Sigmoid colon (tissue), 6 donors: ENCODE measurements at regions not wholly inside any gene's neighbourhood (a gene's known extent, or its start where the extent isn't known, plus 50 kb on each side); places are given as distances from the start of the nearest gene placed in this dataset.

Source experiments
- DNase-seq: peaks from one replicate; pipeline ENCODE4 v3.0.0-alpha.2; 2019
- H3K27ac ChIP-seq, 4 donors: fragments of 200-600 bp; sonication (generic); one replicate each; pipeline ENCODE4 v1.5.1; 2016 to 2019; ENCODE audit warnings: mild to moderate bottlenecking in 1 of 4
- H3K27me3 ChIP-seq, 3 donors: fragments of 200-600 bp; sonication (generic); one replicate each; pipeline ENCODE4 v1.5.1; 2019; ENCODE audit warnings: mild to moderate bottlenecking in 1 of 3
- H3K36me3 ChIP-seq, 4 donors: fragments of 200-600 bp; sonication (generic); one replicate each; pipeline ENCODE4 v1.5.1; 2016 to 2019
- H3K4me1 ChIP-seq, 4 donors: fragments of 200-600 bp; sonication (generic); one replicate each; pipeline ENCODE4 v1.5.1; 2017 to 2019
- H3K4me3 ChIP-seq, 4 donors: fragments of 200-600 bp; sonication (generic); one replicate each; pipeline ENCODE4 v1.5.1; 2017 to 2019; ENCODE audit warnings: mild to moderate bottlenecking in 2 of 4, moderate library complexity in 1 of 4
- H3K9me3 ChIP-seq, 4 donors: fragments of 200-600 bp in 3 of 4; sonication (generic) in 3 of 4; one replicate each; pipeline versions ENCODE4 v1.5.1 to v1.6.1; 2013 to 2019
- EP300 ChIP-seq, 4 donors: sonication (generic); formaldehyde crosslinking; IDR thresholded peaks; one replicate each; pipeline ENCODE4 v1.6.1; 2017; ENCODE audit warnings: antibody characterized with exemption in 4 of 4
- POLR2A ChIP-seq, 2 donors: fragments of 450-650 bp; IDR thresholded peaks; one replicate each; pipeline ENCODE4 v1.6.1; 2016; ENCODE audit warnings: antibody characterized with exemption in 2 of 2, mild to moderate bottlenecking in 2 of 2, moderate library complexity in 2 of 2
- POLR2AphosphoS5 ChIP-seq, 4 donors: sonication (generic); formaldehyde crosslinking; IDR thresholded peaks; one replicate each; pipeline ENCODE4 v1.6.1; 2017; ENCODE audit warnings: antibody characterized with exemption in 4 of 4
- WGBS, 2 donors: extraction: QIAGEN DNeasy Blood & Tissue Kit; methylation state at CpG; one replicate each; pipeline ENCODE4 v1.1.7; 2013; 5-methylcytosine and 5-hydroxymethylcytosine counted together
- intact Hi-C: fragments of 100-400 bp; cut with DNase I; formaldehyde crosslinking; loops from one replicate; pipeline ENCODE4 v1.15.1; 2023
- TF ChIP-seq, protein P1 (sequence below), 4 experiments: fragments of 450-650 bp in 3 of 4; fragments of 200-600 bp in 1 of 4; IDR thresholded peaks; one replicate each; pipeline ENCODE4 v1.5.1; 2016 to 2019; ENCODE audit warnings: antibody characterized with exemption in 4 of 4, mild to moderate bottlenecking in 3 of 4, moderate library complexity in 2 of 4
- donor health status: healthy with polysubstance abuse.
- donor health status: healthy.

DNA sequence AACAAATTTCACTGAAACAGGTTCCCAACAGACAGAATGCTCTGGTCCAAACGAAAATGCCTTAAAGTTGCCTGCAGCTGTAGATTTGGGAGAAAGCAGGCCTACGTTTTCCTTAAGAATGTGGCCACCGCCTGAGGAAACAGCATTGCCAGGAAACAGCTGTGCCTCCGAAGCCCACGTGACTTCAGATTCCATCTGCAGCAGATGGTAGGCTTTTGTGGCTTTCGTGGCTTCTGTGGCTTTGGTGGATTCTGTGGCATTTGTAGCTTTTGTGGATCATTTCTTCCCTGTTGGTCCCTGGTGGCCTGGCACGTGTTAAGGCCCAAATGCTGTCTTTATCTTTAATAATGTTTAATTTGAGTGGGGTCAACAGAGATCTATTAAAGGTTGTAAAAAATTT, 222.9 kb downstream of the TTLL2 start:
- Histone ChIP-seq H3K4me3 (no peak overlapping the region), H3K36me3 (no peaks in the 10 kb centered on the region), H3K27me3 (no peaks in the 10 kb centered on the region), H3K4me1 (peaks cover 0 to 35% (median 21%) of the 10 kb centered on the region in 4 donors), H3K27ac (no peak overlapping the region), H3K9me3 (no peaks in the 10 kb centered on the region)
- no peak for DNase-seq
- intact Hi-C loops: no loop called here
- TF ChIP-seq EP300 (IDR thresholded peaks at IDR 0.05): no peak
- peak in 1 of 4 donors; percentile 28 for TF ChIP-seq POLR2AphosphoS5 (IDR thresholded peaks at IDR 0.05)
- 38 to 72% methylated on average over 7 of the region's 7 CpGs for WGBS, 2 donors

DNA sequence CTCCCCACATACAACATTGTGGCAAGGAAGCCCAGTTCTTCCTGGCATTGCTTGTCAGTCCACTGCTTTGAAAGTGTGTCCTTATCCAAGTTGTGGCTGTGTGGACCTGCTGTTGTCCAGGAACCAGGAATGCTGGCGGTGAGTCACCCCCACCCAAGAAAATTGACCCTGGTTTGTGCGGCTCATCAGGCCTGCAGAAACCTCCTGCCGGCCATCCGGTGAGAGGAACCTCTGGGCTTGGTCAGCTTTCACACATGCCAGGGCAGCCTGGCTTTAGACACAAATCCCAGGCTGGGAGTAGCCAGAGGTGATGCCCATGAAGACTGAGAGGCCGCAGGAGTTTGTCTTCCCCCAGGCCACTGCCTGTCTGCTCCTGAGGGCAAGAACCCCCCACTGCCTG, 223.6 kb downstream of the TTLL2 start:
- Histone ChIP-seq H3K27ac (no peak overlapping the region), H3K27me3 (no peaks in the 10 kb centered on the region), H3K4me3 (no peak overlapping the region), H3K36me3 (no peaks in the 10 kb centered on the region), H3K9me3 (no peaks in the 10 kb centered on the region), H3K4me1 (peaks cover 0 to 32% (median 20%) of the 10 kb centered on the region in 4 donors)
- no peak for TF ChIP-seq POLR2AphosphoS5 (IDR thresholded peaks at IDR 0.05)
- no peak for TF ChIP-seq POLR2A (IDR thresholded peaks at IDR 0.05)
- TF ChIP-seq, protein P1, sequence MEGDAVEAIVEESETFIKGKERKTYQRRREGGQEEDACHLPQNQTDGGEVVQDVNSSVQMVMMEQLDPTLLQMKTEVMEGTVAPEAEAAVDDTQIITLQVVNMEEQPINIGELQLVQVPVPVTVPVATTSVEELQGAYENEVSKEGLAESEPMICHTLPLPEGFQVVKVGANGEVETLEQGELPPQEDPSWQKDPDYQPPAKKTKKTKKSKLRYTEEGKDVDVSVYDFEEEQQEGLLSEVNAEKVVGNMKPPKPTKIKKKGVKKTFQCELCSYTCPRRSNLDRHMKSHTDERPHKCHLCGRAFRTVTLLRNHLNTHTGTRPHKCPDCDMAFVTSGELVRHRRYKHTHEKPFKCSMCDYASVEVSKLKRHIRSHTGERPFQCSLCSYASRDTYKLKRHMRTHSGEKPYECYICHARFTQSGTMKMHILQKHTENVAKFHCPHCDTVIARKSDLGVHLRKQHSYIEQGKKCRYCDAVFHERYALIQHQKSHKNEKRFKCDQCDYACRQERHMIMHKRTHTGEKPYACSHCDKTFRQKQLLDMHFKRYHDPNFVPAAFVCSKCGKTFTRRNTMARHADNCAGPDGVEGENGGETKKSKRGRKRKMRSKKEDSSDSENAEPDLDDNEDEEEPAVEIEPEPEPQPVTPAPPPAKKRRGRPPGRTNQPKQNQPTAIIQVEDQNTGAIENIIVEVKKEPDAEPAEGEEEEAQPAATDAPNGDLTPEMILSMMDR (IDR thresholded peaks at IDR 0.05): no peak
- no peak for TF ChIP-seq EP300 (IDR thresholded peaks at IDR 0.05)
- 88 to 97% methylated on average over 5 of the region's 5 CpGs for WGBS, 2 donors
- intact Hi-C loops: no loop called here
- no peak for DNase-seq

DNA sequence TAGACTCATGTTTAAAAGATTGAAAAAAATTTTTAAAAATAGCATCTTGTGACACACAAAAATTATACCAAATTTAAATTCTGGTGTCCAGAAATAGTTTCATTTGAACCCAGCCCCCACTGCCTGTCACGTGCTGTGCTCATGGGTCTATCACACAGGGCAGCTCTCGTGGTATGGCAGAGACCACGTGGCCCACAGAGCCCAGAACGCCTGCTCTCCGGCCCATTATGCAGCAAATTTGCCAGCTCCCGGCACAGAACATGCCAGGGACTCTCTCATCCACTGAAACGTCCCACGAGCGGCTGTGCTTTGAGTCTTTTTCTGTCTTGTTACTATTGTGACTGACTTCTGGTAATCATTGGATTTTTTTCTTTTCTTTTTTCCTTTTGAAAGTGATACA, 224.3 kb downstream of the TTLL2 start:
- Histone ChIP-seq H3K4me1 (peaks cover 0 to 25% (median 16%) of the 10 kb centered on the region in 4 donors), H3K4me3 (no peak overlapping the region), H3K9me3 (no peaks in the 10 kb centered on the region), H3K27me3 (no peaks in the 10 kb centered on the region), H3K27ac (no peak overlapping the region), H3K36me3 (no peaks in the 10 kb centered on the region)
- WGBS, 2 donors: 90 to 92% methylated on average over 9 of the region's 9 CpGs
- intact Hi-C loops: no loop called here
- DNase-seq: no peak
- no peak for TF ChIP-seq EP300 (IDR thresholded peaks at IDR 0.05)
- TF ChIP-seq, protein P1 (IDR thresholded peaks at IDR 0.05): no peak
- TF ChIP-seq POLR2AphosphoS5 (IDR thresholded peaks at IDR 0.05): no peak
- no peak for TF ChIP-seq POLR2A (IDR thresholded peaks at IDR 0.05)

DNA sequence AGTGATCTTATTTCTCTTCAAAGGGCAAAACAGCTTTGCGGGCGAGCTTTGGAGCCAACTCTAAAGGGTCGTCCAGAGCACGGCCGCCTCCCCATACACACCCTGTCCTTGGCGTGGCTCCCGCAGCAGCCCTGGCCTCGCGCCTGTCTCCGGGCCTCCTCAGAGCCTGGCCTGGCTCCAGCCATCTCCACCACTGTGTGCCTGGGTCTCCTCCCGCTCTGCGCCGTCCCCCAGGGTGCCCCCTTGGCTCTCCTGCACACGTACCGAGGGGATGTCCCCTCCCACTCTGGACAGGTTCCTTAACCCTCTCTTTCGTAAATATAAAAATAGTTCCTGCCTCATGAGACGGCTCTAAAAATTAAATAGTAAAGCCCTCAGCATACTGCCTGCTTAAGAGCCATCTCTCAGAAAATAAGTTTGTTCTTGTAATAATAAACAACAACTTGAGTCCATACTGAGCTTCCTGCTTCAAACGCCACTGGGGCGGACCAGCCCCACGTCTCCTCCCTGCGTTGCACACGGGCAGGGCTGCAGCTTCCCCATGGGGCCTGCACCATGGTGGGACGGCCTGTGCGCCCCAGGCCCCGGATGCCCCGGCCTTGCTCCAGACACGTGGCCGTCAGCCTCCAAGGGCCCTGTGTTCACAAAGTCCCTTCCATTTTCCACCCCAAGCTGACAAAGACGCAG, 226.2 kb downstream of the TTLL2 start:
- no peaks in the 10 kb centered on the region for H3K27me3 ChIP-seq
- intact Hi-C loops: no loop called here
- 38 to 64% methylated on average over 29 of the region's 29 CpGs for WGBS, 2 donors
- no peak overlapping the region for H3K4me3 ChIP-seq
- H3K9me3 ChIP-seq: peaks cover 0 to 2% (median 0%) of the 10 kb centered on the region in 4 donors
- H3K4me1 ChIP-seq: peaks cover 0 to 16% (median 15%) of the 10 kb centered on the region in 4 donors
- peak overlapping the region; percentile 15 to 71 (median 38) for H3K27ac ChIP-seq
- peak; percentile 93 for DNase-seq
- no peaks in the 10 kb centered on the region for H3K36me3 ChIP-seq
- TF ChIP-seq EP300 (IDR thresholded peaks at IDR 0.05): no peak
- TF ChIP-seq, protein P1 (IDR thresholded peaks at IDR 0.05): no peak
- peak in 2 of 4 donors; percentile 36 to 46 for TF ChIP-seq POLR2AphosphoS5 (IDR thresholded peaks at IDR 0.05)

DNA sequence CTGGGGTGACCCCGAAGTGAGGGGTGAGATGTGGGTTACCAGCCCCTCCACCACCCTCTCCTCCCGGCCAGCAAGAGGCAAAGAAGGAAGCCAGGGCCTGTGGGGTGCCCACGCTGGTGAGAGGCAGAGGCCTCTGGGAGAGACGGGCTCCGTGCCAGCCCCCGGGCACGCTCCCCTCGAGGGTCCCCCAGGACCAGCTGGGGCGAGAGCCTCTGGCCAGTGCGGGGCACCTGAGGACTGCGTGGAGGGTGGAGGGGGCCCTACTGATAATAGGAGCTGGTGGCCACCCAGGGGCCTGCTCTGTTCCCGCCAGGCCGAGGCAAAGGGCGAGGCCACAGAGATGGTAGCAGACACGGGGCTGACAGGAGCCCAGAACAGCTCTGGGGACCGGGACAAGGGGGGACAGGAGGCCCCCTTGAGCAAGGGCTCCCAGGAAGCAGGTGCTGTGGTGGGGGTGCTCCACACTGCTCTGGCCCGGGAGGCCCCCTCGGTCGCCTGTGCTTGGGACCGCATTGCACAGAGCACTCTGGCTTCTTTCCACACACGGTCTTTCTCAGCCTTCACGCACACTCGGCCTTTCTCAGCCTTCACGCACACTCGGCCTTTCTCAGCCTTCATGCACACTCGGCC, 226.9 kb downstream of the TTLL2 start:
- peaks cover 0 to 16% (median 15%) of the 10 kb centered on the region in 4 donors for H3K4me1 ChIP-seq
- DNase-seq: no peak
- 89 to 90% methylated on average over 26 of the region's 26 CpGs for WGBS, 2 donors
- intact Hi-C loops: no loop called here
- H3K4me3 ChIP-seq: no peak overlapping the region
- H3K27ac ChIP-seq: peak overlapping the region; percentile 15 to 71 (median 38)
- no peaks in the 10 kb centered on the region for H3K36me3 ChIP-seq
- peaks cover 0 to 2% (median 1%) of the 10 kb centered on the region in 4 donors for H3K9me3 ChIP-seq
- H3K27me3 ChIP-seq: no peaks in the 10 kb centered on the region
- TF ChIP-seq POLR2A (IDR thresholded peaks at IDR 0.05) (no peak), POLR2AphosphoS5 (IDR thresholded peaks at IDR 0.05) (no peak), EP300 (IDR thresholded peaks at IDR 0.05) (no peak)
- TF ChIP-seq, protein P1 (IDR thresholded peaks at IDR 0.05): no peak
